HCT116 (cell line): ENCODE measurements at regions not wholly inside any gene's neighbourhood (a gene's known extent, or its start where the extent isn't known, plus 50 kb on each side); places are given as distances from the start of the nearest gene placed in this dataset.

Source experiments
- ATAC-seq: fragments of 200-7000 bp; cut with Tn5 transposase; 2 replicates; pipeline ENCODE4 v1.9.1; 2020; ENCODE audit warnings: mild to moderate bottlenecking, moderate library complexity
- BruUV-seq: library from RNA; stranded (reverse); fragments of 400-500 nt; replicated peaks from 2 replicates; lab custom pipeline; 2021; lab: Mats Ljungman, UMichigan
- CTCF ChIA-PET: fragments of 300-600 bp; sonication (Branson Sonifier 250); formaldehyde crosslinking; loops from one replicate; lab custom pipeline; 2021; ENCODE audit warnings: antibody characterized with exemption; lab: Charles Lee
- POLR2A ChIA-PET: fragments of 300-600, 350-600 bp; sonication (Branson Sonifier 250); formaldehyde crosslinking; loops from one replicate; lab custom pipeline; 2021; ENCODE audit warnings: antibody characterized with exemption; lab: Charles Lee
- RAD21 ChIA-PET, 2 experiments: fragments of 300-600 bp; sonication (Branson Sonifier 250); formaldehyde crosslinking; loops; one replicate each; lab custom pipeline; 2023; ENCODE audit warnings: low total read pairs in 2 of 2; ENCODE audit not compliant: uncharacterized antibody in 2 of 2, unreplicated experiment in 2 of 2, low non-redundant PET in 1 of 2; lab: Charles Lee
- DNase-seq: peaks from one replicate; pipeline ENCODE4 v3.0.0-alpha.2; 2010; ENCODE audit warnings: low read depth, low spot score
- H2AFZ ChIP-seq: fragments of 200-600 bp; shearing (Covaris generic), sonication (generic); 2 replicates; pipeline ENCODE4 v1.6.1; 2017; ENCODE audit warnings: low read depth, mixed run types, mixed read lengths, antibody characterized with exemption, low read length; ENCODE audit not compliant: poor library complexity, severe bottlenecking
- H3K27ac ChIP-seq: 2 replicates; pipeline ENCODE4 v1.5.1; 2012; ENCODE audit warnings: low read depth, low read length
- H3K27me3 ChIP-seq: fragments of 200-600 bp; sonication (generic); 2 replicates; pipeline ENCODE4 v1.6.1; 2016; ENCODE audit warnings: mixed run types, low read length, mixed read lengths; ENCODE audit not compliant: insufficient read depth
- H3K36me3 ChIP-seq, 2 experiments: fragments of 200-500 bp in 1 of 2; fragments of 200-600 bp in 1 of 2; sonication (Bioruptor generic) in 1 of 2; sonication (generic) in 1 of 2; 2 replicates each; pipeline versions ENCODE4 v1.5.1 to v1.6.1; 2014 to 2016; ENCODE audit warnings: low read length in 2 of 2, inconsistent platforms in 1 of 2, mixed read lengths in 1 of 2, mixed run types in 1 of 2; ENCODE audit not compliant: insufficient read depth in 2 of 2, control insufficient read depth in 1 of 2
- H3K4me1 ChIP-seq, 2 experiments: fragments of 200-600 bp in 1 of 2; sonication (generic) in 1 of 2; 2 replicates each; pipeline versions ENCODE4 v1.5.1 to v1.6.1; 2012 to 2017; ENCODE audit warnings: low read length in 2 of 2, inconsistent platforms in 1 of 2, mild to moderate bottlenecking in 1 of 2, mixed read lengths in 1 of 2, mixed run types in 1 of 2, moderate library complexity in 1 of 2; ENCODE audit not compliant: insufficient read depth in 2 of 2, control insufficient read depth in 1 of 2
- H3K4me2 ChIP-seq: fragments of 200-600 bp; sonication (generic); 2 replicates; pipeline ENCODE4 v1.6.1; 2017; ENCODE audit warnings: mixed run types, low read length, mixed read lengths
- H3K4me3 ChIP-seq, 2 experiments: fragments of 200-600 bp in 1 of 2; sonication (generic) in 1 of 2; replicated peaks in 1 of 2; 2 replicates each; pipeline ENCODE4 v1.5.1; 2011 to 2016; ENCODE audit warnings: low read length in 2 of 2, control low read depth in 1 of 2, low read depth in 1 of 2, mild to moderate bottlenecking in 1 of 2, mixed read lengths in 1 of 2, mixed run types in 1 of 2
- H3K79me2 ChIP-seq: fragments of 200-600 bp; sonication (generic); 2 replicates; pipeline ENCODE4 v1.6.1; 2017; ENCODE audit warnings: mild to moderate bottlenecking, mixed run types, low read length, moderate library complexity, mixed read lengths; ENCODE audit not compliant: insufficient read depth
- H3K9ac ChIP-seq: fragments of 200-600 bp; sonication (generic); 2 replicates; pipeline ENCODE4 v1.6.1; 2016; ENCODE audit warnings: low read length, mixed read lengths
- H3K9me2 ChIP-seq: fragments of 200-600 bp; sonication (generic), shearing (Covaris generic); 2 replicates; pipeline ENCODE4 v1.6.1; 2017; ENCODE audit warnings: mixed run types, mild to moderate bottlenecking, moderate library complexity; ENCODE audit not compliant: insufficient read depth
- H3K9me3 ChIP-seq, 2 experiments: fragments of 200-500 bp in 1 of 2; fragments of 200-600 bp in 1 of 2; sonication (Bioruptor generic) in 1 of 2; sonication (generic) in 1 of 2; 2 replicates each; pipeline ENCODE4 v1.6.1; 2014 to 2017; ENCODE audit warnings: low read length in 2 of 2, mixed read lengths in 2 of 2, inconsistent platforms in 1 of 2, low read depth in 1 of 2, mild to moderate bottlenecking in 1 of 2, mixed run types in 1 of 2, moderate library complexity in 1 of 2; ENCODE audit not compliant: control insufficient read depth in 1 of 2, insufficient read depth in 1 of 2
- H4K20me1 ChIP-seq: fragments of 200-600 bp; sonication (generic), shearing (Covaris generic); 2 replicates; pipeline ENCODE4 v1.6.1; 2017; ENCODE audit warnings: mixed run types, mild to moderate bottlenecking, moderate library complexity; ENCODE audit not compliant: insufficient read depth
- CBX3 ChIP-seq: IDR thresholded peaks from 2 replicates; pipeline ENCODE4 v1.6.1; 2012; ENCODE audit warnings: low read depth
- ELF1 ChIP-seq: IDR thresholded peaks from 2 replicates; pipeline ENCODE4 v1.6.1; 2012; ENCODE audit warnings: low read depth, borderline replicate concordance
- EZH2 ChIP-seq: fragments of 200-600 bp; sonication (generic); IDR thresholded peaks from 2 replicates; pipeline ENCODE4 v1.6.1; 2017; ENCODE audit warnings: antibody characterized with exemption, mixed run types
- MAX ChIP-seq: IDR thresholded peaks from 2 replicates; pipeline ENCODE4 v1.6.1; 2012
- POLR2A ChIP-seq: IDR thresholded peaks from 2 replicates; pipeline ENCODE4 v1.7.0; 2011; ENCODE audit warnings: borderline replicate concordance; ENCODE audit not compliant: insufficient read depth, insufficient read length; ENCODE audit errors: extremely low read depth
- REST ChIP-seq: IDR thresholded peaks from 2 replicates; pipeline ENCODE4 v1.6.1; 2012; ENCODE audit warnings: low read depth
- SP1 ChIP-seq: IDR thresholded peaks from 2 replicates; pipeline ENCODE4 v1.6.1; 2012; ENCODE audit warnings: low read depth
- SRF ChIP-seq: IDR thresholded peaks from 2 replicates; pipeline ENCODE4 v1.6.1; 2012; ENCODE audit warnings: low read depth
- YY1 ChIP-seq: IDR thresholded peaks from 2 replicates; pipeline ENCODE4 v1.6.1; 2011; ENCODE audit warnings: low read length, low read depth, moderate library complexity, mild to moderate bottlenecking; ENCODE audit not compliant: insufficient replicate concordance; ENCODE audit errors: extremely low read depth
- ZFX ChIP-seq: fragments of 450-650 bp; IDR thresholded peaks from 2 replicates; pipeline ENCODE4 v1.6.1; 2017
- ZNF274 ChIP-seq: fragments of 200-500 bp; sonication (Bioruptor generic); IDR thresholded peaks from 2 replicates; pipeline ENCODE4 v1.6.1; 2014; ENCODE audit warnings: mild to moderate bottlenecking, low read depth, low read length, inconsistent platforms
- intact Hi-C: fragments of 100-400 bp; cut with micrococcal nuclease; formaldehyde crosslinking; loops from 2 replicates; pipeline ENCODE4 v1.10.0; 2022

- TF ChIP-seq REST (no peak), ZFX (no peak), SRF (no peak), YY1 (no peak), ZNF274 (no peak), SP1 (no peak), EZH2 (no peak)
Measured at GRCh38 chr20:50287512-50287911, 96.9 kb downstream of the CEBPB start (continued).

- ChIA-PET POLR2A (no interaction called here), CTCF (no interaction called here), RAD21 (no interaction called here)
- Histone ChIP-seq H3K9ac (no peak overlapping the region), H3K4me3 (no peak overlapping the region), H3K9me2 (no peaks in the 10 kb centered on the region), H3K4me2 (no peak overlapping the region), H3K4me1 (peaks cover 62 to 68% of the 10 kb centered on the region in 2 experiments), H3K36me3 (no peaks in the 10 kb centered on the region), H2AFZ (no peak overlapping the region), H3K9me3 (no peaks in the 10 kb centered on the region), H3K27ac (no peak overlapping the region), H3K27me3 (no peaks in the 10 kb centered on the region), H3K79me2 (no peaks in the 10 kb centered on the region), H4K20me1 (no peaks in the 10 kb centered on the region)
- ATAC-seq (no peak), DNase-seq (no peak)
- no TSS peak for BruUV-seq
- TF ChIP-seq MAX (no peak), CBX3 (no peak), ELF1 (no peak), POLR2A (no peak)
- intact Hi-C loops = no loop called here
Measured at GRCh38 chr20:50288128-50288623, 97.5 kb downstream of the CEBPB start.
